Common myeloid progenitor, CD34-positive (primary cell): ENCODE measurements at regions not wholly inside any gene's neighbourhood (a gene's known extent, or its start where the extent isn't known, plus 50 kb on each side); places are given as distances from the start of the nearest gene placed in this dataset.

Source experiments
- CTCF ChIA-PET: fragments of 350-600 bp; sonication (Branson Sonifier 250); formaldehyde crosslinking; loops from one replicate; lab custom pipeline; 2021; ENCODE audit warnings: antibody characterized with exemption; lab: Charles Lee
- POLR2A ChIA-PET: fragments of 350-600 bp; sonication (Branson Sonifier 250); formaldehyde crosslinking; loops from one replicate; lab custom pipeline; 2021; ENCODE audit warnings: antibody characterized with exemption; lab: Charles Lee
- DNase-seq, 3 donors: peaks; one replicate each; pipeline versions ENCODE4 v3.0.0 to v3.0.0-alpha.2; 2013
- H3K27ac ChIP-seq, 2 experiments: 1 replicate in 1 of 2; 2 replicates in 1 of 2; pipeline ENCODE4 v1.7.0; 2013; ENCODE audit warnings: inconsistent platforms in 2 of 2, low read length in 2 of 2, mild to moderate bottlenecking in 2 of 2, low read depth in 1 of 2, moderate library complexity in 1 of 2; ENCODE audit not compliant: severe bottlenecking in 2 of 2, insufficient read depth in 1 of 2, poor library complexity in 1 of 2
- H3K27me3 ChIP-seq, 5 experiments: replicated peaks in 2 of 5; 1 replicate in 3 of 5; 2 replicates in 2 of 5; pipeline versions ENCODE4 v1.6.1 to v1.7.0; 2013; ENCODE audit warnings: low read length in 4 of 5, mild to moderate bottlenecking in 2 of 5, moderate library complexity in 2 of 5, inconsistent platforms in 1 of 5; ENCODE audit not compliant: insufficient read depth in 5 of 5, control insufficient read depth in 4 of 5
- H3K36me3 ChIP-seq, 4 experiments: 1 replicate in 2 of 4; 2 replicates in 2 of 4; pipeline versions ENCODE4 v1.6.1 to v1.7.0; 2013; ENCODE audit warnings: low read length in 3 of 4, control low read depth in 1 of 4, mild to moderate bottlenecking in 1 of 4; ENCODE audit not compliant: control insufficient read depth in 4 of 4, insufficient read depth in 4 of 4
- H3K4me1 ChIP-seq, 4 experiments: 1 replicate in 3 of 4; 2 replicates in 1 of 4; pipeline versions ENCODE4 v1.6.1 to v1.7.1; 2013; ENCODE audit warnings: low read length in 3 of 4, mild to moderate bottlenecking in 3 of 4, control low read depth in 1 of 4, inconsistent platforms in 1 of 4, moderate library complexity in 1 of 4; ENCODE audit not compliant: control insufficient read depth in 4 of 4, insufficient read depth in 4 of 4; ENCODE audit errors: control extremely low read depth in 1 of 4
- H3K4me3 ChIP-seq, 7 experiments: 1 replicate in 4 of 7; 2 replicates in 3 of 7; pipeline versions ENCODE4 v1.5.1 to v1.7.0; 2013; ENCODE audit warnings: mild to moderate bottlenecking in 7 of 7, low read length in 6 of 7, moderate library complexity in 6 of 7, inconsistent platforms in 2 of 7, low read depth in 2 of 7, control low read depth in 1 of 7; ENCODE audit not compliant: insufficient read depth in 4 of 7, control insufficient read depth in 1 of 7; ENCODE audit errors: extremely low read depth in 1 of 7
- H3K9me3 ChIP-seq, 5 experiments: 1 replicate in 4 of 5; 2 replicates in 1 of 5; pipeline versions ENCODE4 v1.6.1 to v1.7.1; 2013; ENCODE audit warnings: low read length in 4 of 5, mild to moderate bottlenecking in 2 of 5, inconsistent platforms in 1 of 5, low read depth in 1 of 5, moderate library complexity in 1 of 5; ENCODE audit not compliant: control insufficient read depth in 4 of 5, insufficient read depth in 2 of 5; ENCODE audit errors: control extremely low read depth in 1 of 5
- WGBS: methylation state at CpG from one replicate; pipeline ENCODE4 v1.1.5; 2013; ENCODE audit not compliant: insufficient coverage; 5-methylcytosine and 5-hydroxymethylcytosine counted together

- H3K36me3 ChIP-seq = no peaks in the 10 kb centered on the region
- POLR2A ChIA-PET = no interaction called here
- no peak for DNase-seq
- no peak overlapping the region for H3K4me3 ChIP-seq
- CTCF ChIA-PET = no interaction called here
- H3K27me3 ChIP-seq = no peaks in the 10 kb centered on the region
- H3K9me3 ChIP-seq = no peaks in the 10 kb centered on the region
- H3K4me1 ChIP-seq = no peaks in the 10 kb centered on the region
- H3K27ac ChIP-seq = no peak overlapping the region
Observed at GRCh38 chrX:121958886-121959285, 911.5 kb downstream of the GLUD2 start.

GRCh38 chrX:121975671-121976070 lies 928.3 kb downstream of the GLUD2 start:
- no CpG with 5 or more reads among the region's 2 CpGs for WGBS

GRCh38 chrX:121987163-121987562 lies 939.8 kb downstream of the GLUD2 start:
- H3K4me3 ChIP-seq = no peak overlapping the region
- no peaks in the 10 kb centered on the region for H3K4me1 ChIP-seq
- H3K36me3 ChIP-seq = no peaks in the 10 kb centered on the region
- no peak for DNase-seq
- H3K27ac ChIP-seq = no peak overlapping the region
- no peaks in the 10 kb centered on the region for H3K27me3 ChIP-seq
- ChIA-PET POLR2A (no interaction called here), CTCF (no interaction called here)
- 89% methylated on average over 1 of the region's 1 CpG for WGBS
- H3K9me3 ChIP-seq = no peaks in the 10 kb centered on the region

More at GRCh38 chrX:121975671-121976070, 928.3 kb downstream of the GLUD2 start:
- H3K9me3 ChIP-seq = peaks cover 0 to 4% (median 0%) of the 10 kb centered on the region in 5 experiments
- ChIA-PET CTCF (no interaction called here), POLR2A (no interaction called here)
- H3K36me3 ChIP-seq = no peaks in the 10 kb centered on the region
- H3K27me3 ChIP-seq = no peaks in the 10 kb centered on the region
- H3K4me1 ChIP-seq = no peaks in the 10 kb centered on the region
- no peak for DNase-seq
- no peak overlapping the region for H3K4me3 ChIP-seq
- H3K27ac ChIP-seq = no peak overlapping the region

- 100% methylated on average over 2 of the region's 4 CpGs for WGBS
- ChIA-PET CTCF (no interaction called here), POLR2A (no interaction called here)
- no peak for DNase-seq
- Histone ChIP-seq H3K9me3 (no peaks in the 10 kb centered on the region), H3K27ac (no peak overlapping the region), H3K4me1 (no peaks in the 10 kb centered on the region), H3K27me3 (no peaks in the 10 kb centered on the region), H3K36me3 (no peaks in the 10 kb centered on the region), H3K4me3 (no peak overlapping the region)
Observed at GRCh38 chrX:121987835-121988234, 940.4 kb downstream of the GLUD2 start.

GRCh38 chrX:122004127-122004526 lies 956.7 kb downstream of the GLUD2 start:
- ChIA-PET CTCF (no interaction called here), POLR2A (no interaction called here)
- H3K9me3 ChIP-seq = no peaks in the 10 kb centered on the region
- H3K27me3 ChIP-seq = no peaks in the 10 kb centered on the region
- no peak for DNase-seq
- no peak overlapping the region for H3K4me3 ChIP-seq
- no peaks in the 10 kb centered on the region for H3K36me3 ChIP-seq
- H3K27ac ChIP-seq = no peak overlapping the region
- H3K4me1 ChIP-seq = no peaks in the 10 kb centered on the region
- 89% methylated on average over 10 of the region's 10 CpGs for WGBS

GRCh38 chrX:122026665-122027064 lies 979.3 kb downstream of the GLUD2 start:
- Histone ChIP-seq H3K9me3 (peaks cover 0 to 2% (median 0%) of the 10 kb centered on the region in 5 experiments), H3K4me1 (no peaks in the 10 kb centered on the region), H3K36me3 (no peaks in the 10 kb centered on the region), H3K27ac (no peak overlapping the region), H3K4me3 (no peak overlapping the region), H3K27me3 (no peaks in the 10 kb centered on the region)
- CTCF ChIA-PET = no interaction called here
- 100% methylated on average over 1 of the region's 1 CpG for WGBS
- DNase-seq = no peak
- POLR2A ChIA-PET = no interaction called here

GRCh38 chrX:122046226-122046625 lies 998.8 kb downstream of the GLUD2 start:
- H3K9me3 ChIP-seq = no peaks in the 10 kb centered on the region
- H3K4me3 ChIP-seq = no peak overlapping the region
- H3K36me3 ChIP-seq = no peaks in the 10 kb centered on the region
- no peak overlapping the region for H3K27ac ChIP-seq
- no peaks in the 10 kb centered on the region for H3K27me3 ChIP-seq
- CTCF ChIA-PET = no interaction called here
- WGBS = 88% methylated on average over 1 of the region's 1 CpG
- DNase-seq = no peak
- POLR2A ChIA-PET = no interaction called here
- H3K4me1 ChIP-seq = no peaks in the 10 kb centered on the region
